Keratinocyte (primary cell): ENCODE measurements at regions not wholly inside any gene's neighbourhood (a gene's known extent, or its start where the extent isn't known, plus 50 kb on each side); places are given as distances from the start of the nearest gene placed in this dataset.

ENCODE experiments used
- DNase-seq: peaks from one replicate; pipeline ENCODE4 v3.0.0-alpha.2; 2011; ENCODE audit warnings: low read depth, missing footprints, low spot score
- FAIRE-seq: peaks from 2 replicates; lab custom pipeline; 2011; peaks lifted over from hg19 to GRCh38; lab: Jason Lieb, UNC
- H2AFZ ChIP-seq: 2 replicates; pipeline ENCODE4 v1.6.0; 2012; ENCODE audit warnings: low read length, control low read depth, inconsistent platforms; ENCODE audit not compliant: control insufficient read depth
- H3K27ac ChIP-seq: 2 replicates; pipeline ENCODE4 v1.5.1; 2011; ENCODE audit warnings: low read length; ENCODE audit not compliant: control insufficient read depth, insufficient read depth
- H3K27me3 ChIP-seq: 3 replicates; pipeline ENCODE4 v1.6.0; 2011; ENCODE audit warnings: low read length; ENCODE audit not compliant: control insufficient read depth, insufficient read depth; ENCODE audit errors: extremely low read depth
- H3K36me3 ChIP-seq, 2 experiments: 2 replicates in 1 of 2; 3 replicates in 1 of 2; pipeline ENCODE4 v1.5.1; 2011; ENCODE audit warnings: low read length in 2 of 2, mild to moderate bottlenecking in 1 of 2; ENCODE audit not compliant: control insufficient read depth in 2 of 2, insufficient read depth in 2 of 2; ENCODE audit errors: extremely low read depth in 1 of 2
- H3K4me1 ChIP-seq: 3 replicates; pipeline ENCODE4 v1.5.1; 2011; ENCODE audit warnings: low read length; ENCODE audit not compliant: control insufficient read depth, insufficient read depth; ENCODE audit errors: extremely low read depth
- H3K4me2 ChIP-seq: 3 replicates; pipeline ENCODE4 v1.6.0; 2011; ENCODE audit warnings: low read depth, low read length; ENCODE audit not compliant: control insufficient read depth, insufficient read depth; ENCODE audit errors: extremely low read depth
- H3K4me3 ChIP-seq, 3 experiments: fragments of 200-600 bp in 1 of 3; sonication (generic) in 1 of 3; 2 replicates in 2 of 3; 3 replicates in 1 of 3; pipeline ENCODE4 v1.5.1; 2011 to 2016; ENCODE audit warnings: low read length in 3 of 3, mild to moderate bottlenecking in 3 of 3, control low read depth in 2 of 3, inconsistent platforms in 1 of 3, low read depth in 1 of 3, mixed read lengths in 1 of 3, mixed run types in 1 of 3, moderate library complexity in 1 of 3; ENCODE audit not compliant: control insufficient read depth in 2 of 3, insufficient read depth in 2 of 3; ENCODE audit errors: extremely low read depth in 1 of 3
- H3K79me2 ChIP-seq: 2 replicates; pipeline ENCODE4 v1.6.0; 2012; ENCODE audit warnings: low read length; ENCODE audit not compliant: control insufficient read depth, insufficient read depth
- H3K9ac ChIP-seq: 3 replicates; pipeline ENCODE4 v1.6.0; 2011; ENCODE audit warnings: low read length; ENCODE audit not compliant: control insufficient read depth, insufficient read depth; ENCODE audit errors: extremely low read depth
- H3K9me1 ChIP-seq: 3 replicates; pipeline ENCODE4 v1.6.0; 2011; ENCODE audit warnings: low read length; ENCODE audit not compliant: control insufficient read depth, insufficient read depth; ENCODE audit errors: extremely low read depth
- H3K9me3 ChIP-seq: 2 replicates; pipeline ENCODE4 v1.5.1; 2012; ENCODE audit warnings: low read depth, low read length; ENCODE audit not compliant: control insufficient read depth
- H4K20me1 ChIP-seq: 3 replicates; pipeline ENCODE4 v1.6.0; 2011; ENCODE audit warnings: low read length; ENCODE audit not compliant: control insufficient read depth, insufficient read depth; ENCODE audit errors: extremely low read depth
- CTCF ChIP-seq, 3 experiments: IDR thresholded peaks in 1 of 3; conservative IDR thresholded peaks in 1 of 3; optimal IDR thresholded peaks in 1 of 3; 2 replicates in 2 of 3; 3 replicates in 1 of 3; pipeline versions ENCODE3 to v1.5.1; 2011; ENCODE audit warnings: low read length in 3 of 3, mild to moderate bottlenecking in 3 of 3, moderate library complexity in 2 of 3, control low read depth in 1 of 3, inconsistent platforms in 1 of 3; ENCODE audit not compliant: insufficient read depth in 2 of 3; ENCODE audit errors: extremely low read depth in 1 of 3
- EZH2 ChIP-seq: IDR thresholded peaks from one replicate; pipeline ENCODE4 v1.6.1; 2012; ENCODE audit warnings: inconsistent platforms, mild to moderate bottlenecking, low read length, moderate library complexity
- dilution Hi-C: fragments of 300-500 bp; cut with MboI; formaldehyde crosslinking; loops from one replicate; pipeline ENCODE4 v1.7.0; 2020; ENCODE audit warnings: low sequenced_read_pairs; ENCODE audit not compliant: extremely low pct_ligation_motif_present

GRCh38 chrX:115399306-115399705 is 109.8 kb downstream of the LUZP4 start:
- no peaks in the 10 kb centered on the region for H3K36me3 ChIP-seq
- no peak for TF ChIP-seq CTCF (optimal IDR thresholded peaks at IDR 0.05 in 1 of 3, IDR thresholded peaks at IDR 0.05 in 1 of 3, conservative IDR thresholded peaks at IDR 0.05 in 1 of 3; ENCODE audit: extremely low read depth in 1 of 3, insufficient read depth in 2 of 3, low read length in 3 of 3)
- no peak for TF ChIP-seq EZH2
- no peak overlapping the region for H3K27ac ChIP-seq
- H3K9me3 ChIP-seq: no peaks in the 10 kb centered on the region
- H4K20me1 ChIP-seq: no peaks in the 10 kb centered on the region
- H3K9me1 ChIP-seq: no peaks in the 10 kb centered on the region
- H3K4me1 ChIP-seq: no peaks in the 10 kb centered on the region
- no peak overlapping the region for H3K4me2 ChIP-seq
- no peak for DNase-seq
- no peaks in the 10 kb centered on the region for H3K79me2 ChIP-seq
- dilution Hi-C loops: no loop called here
- no peak for FAIRE-seq
- H3K9ac ChIP-seq: no peak overlapping the region
- H3K4me3 ChIP-seq: no peak overlapping the region
- peaks cover 3% of the 10 kb centered on the region for H3K27me3 ChIP-seq
- H2AFZ ChIP-seq: no peak overlapping the region

DNA sequence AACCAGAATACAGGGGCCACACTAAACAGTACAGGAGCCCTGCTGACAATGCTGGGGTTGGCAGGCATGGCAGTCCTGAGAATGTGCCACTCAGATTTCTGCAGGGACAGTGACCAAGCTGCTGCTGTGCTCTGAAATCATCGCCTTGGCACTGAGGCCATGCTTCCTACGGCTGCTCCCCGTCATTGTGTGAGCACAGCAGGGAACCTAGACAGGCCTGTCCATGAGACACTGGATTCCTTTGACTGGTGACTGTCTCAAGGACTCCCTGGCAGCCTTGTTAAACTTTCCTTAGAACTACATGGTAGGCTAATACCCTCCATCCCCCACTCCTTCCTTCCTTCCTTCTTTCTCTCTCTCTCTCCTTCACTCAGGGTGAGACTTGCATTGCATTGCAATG is 111.4 kb downstream of the LUZP4 start:
- H3K4me1 ChIP-seq: no peaks in the 10 kb centered on the region
- TF ChIP-seq CTCF (optimal IDR thresholded peaks at IDR 0.05 in 1 of 3, IDR thresholded peaks at IDR 0.05 in 1 of 3, conservative IDR thresholded peaks at IDR 0.05 in 1 of 3; ENCODE audit: extremely low read depth in 1 of 3, insufficient read depth in 2 of 3, low read length in 3 of 3): no peak
- no peak for TF ChIP-seq EZH2
- peaks cover 3% of the 10 kb centered on the region for H3K27me3 ChIP-seq
- H3K4me3 ChIP-seq: no peak overlapping the region
- H3K27ac ChIP-seq: no peak overlapping the region
- FAIRE-seq (no peak), DNase-seq (no peak)
- H3K4me2 ChIP-seq: no peak overlapping the region
- H3K9me1 ChIP-seq: no peaks in the 10 kb centered on the region
- no peak overlapping the region for H3K9ac ChIP-seq
- H3K79me2 ChIP-seq: no peaks in the 10 kb centered on the region
- no peaks in the 10 kb centered on the region for H4K20me1 ChIP-seq
- H2AFZ ChIP-seq: no peak overlapping the region
- no peaks in the 10 kb centered on the region for H3K36me3 ChIP-seq
- dilution Hi-C loops: no loop called here
- H3K9me3 ChIP-seq: no peaks in the 10 kb centered on the region
